Kidney (tissue), 13 donors: ENCODE measurements at regions not wholly inside any gene's neighbourhood (a gene's known extent, or its start where the extent isn't known, plus 50 kb on each side); places are given as distances from the start of the nearest gene placed in this dataset.

ENCODE experiments used
- DNase-seq, 5 donors: peaks; one replicate each; pipeline ENCODE4 v3.0.0-alpha.2; 2013 to 2020
- FAIRE-seq: peaks from 2 replicates; lab custom pipeline; 2012; peaks lifted over from hg19 to GRCh38; lab: Jason Lieb, UNC
- H3K27ac ChIP-seq, 2 donors: one replicate each; pipeline ENCODE4 v1.7.0; 2013; ENCODE audit warnings: low read depth in 2 of 2, low read length in 2 of 2, inconsistent platforms in 1 of 2
- H3K27me3 ChIP-seq: one replicate; pipeline ENCODE4 v1.7.1; 2013; ENCODE audit warnings: low read length, inconsistent platforms; ENCODE audit not compliant: control insufficient read depth, insufficient read depth
- H3K36me3 ChIP-seq, 3 donors: one replicate each; pipeline versions ENCODE4 v1.7.0 to v1.7.1; 2013; ENCODE audit warnings: low read length in 3 of 3, control low read depth in 1 of 3, inconsistent platforms in 1 of 3; ENCODE audit not compliant: insufficient read depth in 3 of 3, control insufficient read depth in 2 of 3
- H3K4me1 ChIP-seq, 3 donors: one replicate each; pipeline versions ENCODE4 v1.7.0 to v1.7.1; 2013; ENCODE audit warnings: low read length in 3 of 3, inconsistent platforms in 1 of 3, low read depth in 1 of 3; ENCODE audit not compliant: control insufficient read depth in 2 of 3, insufficient read depth in 2 of 3
- H3K4me3 ChIP-seq, 3 donors: one replicate each; pipeline versions ENCODE4 v1.7.0 to v1.8.1; 2013; ENCODE audit warnings: low read length in 3 of 3, control low read depth in 1 of 3, inconsistent platforms in 1 of 3
- H3K9ac ChIP-seq, 3 donors: one replicate each; pipeline versions ENCODE4 v1.7.0 to v1.7.1; 2013; ENCODE audit warnings: low read length in 3 of 3, control low read depth in 1 of 3, inconsistent platforms in 1 of 3
- H3K9me3 ChIP-seq, 3 donors: one replicate each; pipeline versions ENCODE4 v1.7.0 to v1.7.1; 2013; ENCODE audit warnings: low read length in 3 of 3, control low read depth in 1 of 3, inconsistent platforms in 1 of 3; ENCODE audit not compliant: control insufficient read depth in 2 of 3, insufficient read depth in 1 of 3
- CTCF ChIP-seq: IDR thresholded peaks from 3 replicates; pipeline ENCODE4 v1.5.1; 2012; ENCODE audit warnings: mild to moderate bottlenecking, moderate library complexity, borderline replicate concordance; ENCODE audit not compliant: insufficient read depth; ENCODE audit errors: extremely low read depth
- intact Hi-C: fragments of 100-400 bp; cut with DNase I; formaldehyde crosslinking; loops from one replicate; pipeline ENCODE4 v1.11.1; 2022
- donor health status: control.
- donor health status: control.
- donor health status: control.
- donor health status: control.
- donor health status: control.
- donor health status: DM: yes; HTN: yes; CAD: no.
- donor health status: Normal renal cell carcinoma (clear cell type).

- H3K36me3 ChIP-seq = no peaks in the 10 kb centered on the region
- no peaks in the 10 kb centered on the region for H3K9me3 ChIP-seq
- H3K27ac ChIP-seq = no peak overlapping the region
- H3K27me3 ChIP-seq = no peaks in the 10 kb centered on the region
- intact Hi-C loops = no loop called here
- no peak for TF ChIP-seq CTCF
- H3K4me3 ChIP-seq = no peak overlapping the region
- no peak overlapping the region for H3K9ac ChIP-seq
- DNase-seq (peak in 1 of 5 donors; percentile 12), FAIRE-seq (no peak)
- no peaks in the 10 kb centered on the region for H3K4me1 ChIP-seq
These were observed 471.0 kb upstream of the MGAT4C start for GRCh38 chr12:86727160-86727559.

- Histone ChIP-seq H3K4me3 (no peak overlapping the region), H3K36me3 (no peaks in the 10 kb centered on the region), H3K4me1 (no peaks in the 10 kb centered on the region), H3K9me3 (no peaks in the 10 kb centered on the region), H3K9ac (no peak overlapping the region), H3K27me3 (no peaks in the 10 kb centered on the region), H3K27ac (no peak overlapping the region)
- no peak for DNase-seq
- FAIRE-seq = no peak
- intact Hi-C loops = no loop called here
- TF ChIP-seq CTCF = no peak
These were observed 468.5 kb upstream of the MGAT4C start for GRCh38 chr12:86724716-86725115.

- H3K9ac ChIP-seq = no peak overlapping the region
- TF ChIP-seq CTCF = no peak
- no peaks in the 10 kb centered on the region for H3K27me3 ChIP-seq
- no peak overlapping the region for H3K4me3 ChIP-seq
- H3K36me3 ChIP-seq = no peaks in the 10 kb centered on the region
- no peak for FAIRE-seq
- no peak overlapping the region for H3K27ac ChIP-seq
- intact Hi-C loops = no loop called here
- no peak for DNase-seq
- H3K4me1 ChIP-seq = no peaks in the 10 kb centered on the region
- H3K9me3 ChIP-seq = no peaks in the 10 kb centered on the region
These were observed 467.1 kb upstream of the MGAT4C start for GRCh38 chr12:86723326-86723725.

- FAIRE-seq (no peak), DNase-seq (peak in 2 of 5 donors; percentile 21 to 32)
- Histone ChIP-seq H3K9ac (no peak overlapping the region), H3K36me3 (no peaks in the 10 kb centered on the region), H3K27ac (no peak overlapping the region), H3K4me1 (no peaks in the 10 kb centered on the region), H3K27me3 (no peaks in the 10 kb centered on the region), H3K4me3 (no peak overlapping the region), H3K9me3 (no peaks in the 10 kb centered on the region)
- intact Hi-C loops = no loop called here
- no peak for TF ChIP-seq CTCF
These were observed 465.7 kb upstream of the MGAT4C start for GRCh38 chr12:86721713-86722397.
